ENCODE measurements at regions not wholly inside any gene's neighbourhood (a gene's known extent, or its start where the extent isn't known, plus 50 kb on each side); places are given as distances from the start of the nearest gene placed in this dataset.
"Not testable (repeated sequence)": the region's sequence is repeated elsewhere in the genome, so short reads cannot be mapped to it uniquely, and the experiment has no call there.

DNA sequence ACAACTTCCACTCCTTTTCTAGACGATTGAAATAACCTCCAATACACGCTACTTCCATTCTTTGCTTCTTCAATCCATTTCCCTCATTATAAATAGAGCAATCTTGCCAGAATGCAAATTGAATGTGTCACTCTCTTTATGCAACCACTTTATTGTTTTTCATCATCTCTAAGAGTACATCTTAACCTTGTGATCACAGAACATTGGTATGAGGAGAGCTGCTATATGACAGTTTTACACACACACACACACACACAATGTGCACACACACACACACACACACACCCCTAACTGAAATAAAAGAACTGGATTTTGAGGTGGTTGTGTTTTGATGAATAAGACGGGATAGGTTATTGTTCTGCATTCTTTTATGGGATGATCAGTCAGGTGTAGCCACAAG, 187.0 kb downstream of the HDGFL1 start:
- H3K27me3 ChIP-seq, result no peaks in the 10 kb centered on the region
- no peaks in the 10 kb centered on the region for H3K9me3 ChIP-seq
- H3K36me3 ChIP-seq, result no peaks in the 10 kb centered on the region
- H3K4me1 ChIP-seq, result no peaks in the 10 kb centered on the region
- no peak for DNase-seq (ENCODE audit: low spot score)
- TF ChIP-seq, protein P1, sequence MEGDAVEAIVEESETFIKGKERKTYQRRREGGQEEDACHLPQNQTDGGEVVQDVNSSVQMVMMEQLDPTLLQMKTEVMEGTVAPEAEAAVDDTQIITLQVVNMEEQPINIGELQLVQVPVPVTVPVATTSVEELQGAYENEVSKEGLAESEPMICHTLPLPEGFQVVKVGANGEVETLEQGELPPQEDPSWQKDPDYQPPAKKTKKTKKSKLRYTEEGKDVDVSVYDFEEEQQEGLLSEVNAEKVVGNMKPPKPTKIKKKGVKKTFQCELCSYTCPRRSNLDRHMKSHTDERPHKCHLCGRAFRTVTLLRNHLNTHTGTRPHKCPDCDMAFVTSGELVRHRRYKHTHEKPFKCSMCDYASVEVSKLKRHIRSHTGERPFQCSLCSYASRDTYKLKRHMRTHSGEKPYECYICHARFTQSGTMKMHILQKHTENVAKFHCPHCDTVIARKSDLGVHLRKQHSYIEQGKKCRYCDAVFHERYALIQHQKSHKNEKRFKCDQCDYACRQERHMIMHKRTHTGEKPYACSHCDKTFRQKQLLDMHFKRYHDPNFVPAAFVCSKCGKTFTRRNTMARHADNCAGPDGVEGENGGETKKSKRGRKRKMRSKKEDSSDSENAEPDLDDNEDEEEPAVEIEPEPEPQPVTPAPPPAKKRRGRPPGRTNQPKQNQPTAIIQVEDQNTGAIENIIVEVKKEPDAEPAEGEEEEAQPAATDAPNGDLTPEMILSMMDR (IDR thresholded peaks at IDR 0.05), result no peak
- no peak overlapping the region for H3K4me3 ChIP-seq
- no peak overlapping the region for H3K27ac ChIP-seq

GRCh38 chr6:22764496-22764895, 195.1 kb downstream of the HDGFL1 start:
- no peak for DNase-seq (ENCODE audit: low spot score)

DNA sequence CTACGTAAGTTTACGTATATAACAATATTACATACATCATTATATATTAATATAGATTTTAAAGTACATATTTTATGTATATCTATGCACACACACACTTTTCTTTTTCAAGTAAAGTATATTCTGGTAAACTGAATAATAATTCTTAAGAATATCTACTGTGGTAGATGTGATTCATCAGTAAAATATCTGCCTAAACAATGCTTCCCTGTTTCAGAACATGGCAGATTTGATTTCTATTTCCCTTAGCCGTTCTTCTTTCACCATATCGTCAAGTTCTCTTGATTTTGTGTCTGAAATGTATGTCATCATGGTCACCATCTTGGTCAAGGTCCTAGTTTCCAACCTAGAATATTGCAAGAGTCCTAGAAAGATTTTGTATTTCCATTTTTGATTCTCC, 195.6 kb downstream of the HDGFL1 start:
- TF ChIP-seq, protein P1 (IDR thresholded peaks at IDR 0.05), result no peak
- H3K9me3 ChIP-seq, result no peaks in the 10 kb centered on the region
- H3K27ac ChIP-seq, result no peak overlapping the region
- no peak overlapping the region for H3K4me3 ChIP-seq
- H3K27me3 ChIP-seq, result no peaks in the 10 kb centered on the region
- H3K36me3 ChIP-seq, result no peaks in the 10 kb centered on the region
- DNase-seq (ENCODE audit: low spot score), result no peak
- H3K4me1 ChIP-seq, result no peaks in the 10 kb centered on the region

More at GRCh38 chr6:22764496-22764895, 195.1 kb downstream of the HDGFL1 start:
- Histone ChIP-seq H3K36me3 (no peaks in the 10 kb centered on the region), H3K27ac (no peak overlapping the region), H3K4me3 (no peak overlapping the region), H3K4me1 (no peaks in the 10 kb centered on the region), H3K9me3 (no peaks in the 10 kb centered on the region), H3K27me3 (no peaks in the 10 kb centered on the region)
- TF ChIP-seq, protein P1 (IDR thresholded peaks at IDR 0.05), result no peak

- DNase-seq (ENCODE audit: low spot score), result no peak
- TF ChIP-seq, protein P1 (IDR thresholded peaks at IDR 0.05), result no peak
- H3K4me1 ChIP-seq, result no peaks in the 10 kb centered on the region
- no peak overlapping the region for H3K4me3 ChIP-seq
- no peaks in the 10 kb centered on the region for H3K36me3 ChIP-seq
- H3K9me3 ChIP-seq, result no peaks in the 10 kb centered on the region
- no peaks in the 10 kb centered on the region for H3K27me3 ChIP-seq
- no peak overlapping the region for H3K27ac ChIP-seq
Measured at GRCh38 chr6:22766979-22767378, 197.6 kb downstream of the HDGFL1 start.

- Histone ChIP-seq H3K9me3 (no peaks in the 10 kb centered on the region), H3K36me3 (no peaks in the 10 kb centered on the region), H3K27ac (no peak overlapping the region), H3K4me3 (no peak overlapping the region), H3K4me1 (no peaks in the 10 kb centered on the region), H3K27me3 (no peaks in the 10 kb centered on the region)
- TF ChIP-seq, protein P1 (IDR thresholded peaks at IDR 0.05), result no peak
- no peak for DNase-seq (ENCODE audit: low spot score)
Measured at GRCh38 chr6:22770054-22770453, 200.7 kb downstream of the HDGFL1 start.

- no peaks in the 10 kb centered on the region for H3K36me3 ChIP-seq
- TF ChIP-seq, protein P1 (IDR thresholded peaks at IDR 0.05), result no peak
- no peak overlapping the region for H3K4me3 ChIP-seq
- no peaks in the 10 kb centered on the region for H3K27me3 ChIP-seq
- H3K4me1 ChIP-seq, result no peaks in the 10 kb centered on the region
- H3K9me3 ChIP-seq, result peaks cover 5 to 15% of the 10 kb centered on the region in 2 donors
- H3K27ac ChIP-seq, result no peak overlapping the region
- no peak for DNase-seq (ENCODE audit: low spot score)
Measured at GRCh38 chr6:22774129-22774528, 204.8 kb downstream of the HDGFL1 start.

DNA sequence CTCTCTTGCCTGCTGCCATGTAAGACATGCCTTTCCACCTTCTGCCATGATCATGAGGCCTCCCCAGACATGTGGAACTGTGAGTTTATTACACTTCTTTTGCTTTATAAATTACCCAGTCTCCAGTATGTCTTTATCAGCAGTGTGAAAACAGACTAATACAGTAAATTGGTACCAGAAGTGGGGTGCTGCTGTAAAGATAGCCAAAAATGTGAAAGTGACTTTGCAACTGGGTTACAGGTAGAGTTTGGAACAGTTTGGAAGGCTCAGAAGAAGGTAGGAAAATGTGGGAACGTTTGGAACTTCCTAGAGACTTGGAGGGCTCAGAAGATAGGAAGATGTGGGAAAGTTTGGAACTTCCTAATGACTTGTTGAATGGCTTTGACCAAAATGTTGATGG, 209.1 kb downstream of the HDGFL1 start:
- H3K36me3 ChIP-seq; H3K4me1 ChIP-seq; DNase-seq (ENCODE audit: low spot score); H3K27me3 ChIP-seq; H3K27ac ChIP-seq; H3K4me3 ChIP-seq: not testable (repeated sequence)
- peaks cover 5 to 18% of the 10 kb centered on the region in 2 donors for H3K9me3 ChIP-seq

All from right atrium auricular region (tissue), 2 donors.